Breast epithelium (tissue), 4 donors: ENCODE measurements at regions not wholly inside any gene's neighbourhood (a gene's known extent, or its start where the extent isn't known, plus 50 kb on each side); places are given as distances from the start of the nearest gene placed in this dataset.

Experiments used
- DNase-seq, 2 donors: peaks; one replicate each; pipeline ENCODE4 v3.0.0-alpha.2; 2019; ENCODE audit warnings: low spot score in 2 of 2
- H3K27ac ChIP-seq, 2 donors: fragments of 200-600 bp; sonication (generic) in 1 of 2; one replicate each; pipeline ENCODE4 v1.5.1; 2016 to 2019; ENCODE audit warnings: mild to moderate bottlenecking in 1 of 2
- H3K27me3 ChIP-seq, 2 donors: fragments of 200-600 bp; sonication (generic) in 1 of 2; one replicate each; pipeline versions ENCODE4 v1.5.1 to v1.6.0; 2017 to 2019; ENCODE audit warnings: control low read depth in 1 of 2, mild to moderate bottlenecking in 1 of 2
- H3K36me3 ChIP-seq: fragments of 200-600 bp; one replicate; pipeline ENCODE4 v1.5.1; 2019
- H3K4me1 ChIP-seq, 2 donors: fragments of 200-600 bp; sonication (generic); one replicate each; pipeline ENCODE4 v1.5.1; 2016 to 2019; ENCODE audit warnings: control low read depth in 1 of 2
- H3K4me3 ChIP-seq, 3 donors: fragments of 200-600 bp; sonication (generic); 1 replicate in 2 of 3; 2 replicates in 1 of 3; pipeline ENCODE4 v1.5.1; 2016 to 2019; ENCODE audit warnings: mild to moderate bottlenecking in 3 of 3, moderate library complexity in 2 of 3
- H3K9me3 ChIP-seq, 2 donors: fragments of 200-600 bp; sonication (generic) in 1 of 2; one replicate each; pipeline ENCODE4 v1.5.1; 2016 to 2019; ENCODE audit warnings: control low read depth in 1 of 2
- POLR2A ChIP-seq: fragments of 450-650 bp; IDR thresholded peaks from one replicate; pipeline ENCODE4 v1.6.1; 2016; ENCODE audit warnings: antibody characterized with exemption, mild to moderate bottlenecking, moderate library complexity
- POLR2AphosphoS5 ChIP-seq, 3 donors: sonication (generic); formaldehyde crosslinking; IDR thresholded peaks; one replicate each; pipeline ENCODE4 v1.6.1; 2017; ENCODE audit warnings: antibody characterized with exemption in 3 of 3
- intact Hi-C: fragments of 100-400 bp; cut with DNase I; formaldehyde crosslinking; loops from one replicate; pipeline ENCODE4 v1.15.1; 2023; ENCODE audit warnings: low total_unique reads
- TF ChIP-seq, protein P1 (sequence below), 3 donors: fragments of 450-650 bp; IDR thresholded peaks; one replicate each; pipeline ENCODE4 v1.5.1; 2016 to 2017; ENCODE audit warnings: antibody characterized with exemption in 3 of 3, mild to moderate bottlenecking in 3 of 3, moderate library complexity in 3 of 3

DNA sequence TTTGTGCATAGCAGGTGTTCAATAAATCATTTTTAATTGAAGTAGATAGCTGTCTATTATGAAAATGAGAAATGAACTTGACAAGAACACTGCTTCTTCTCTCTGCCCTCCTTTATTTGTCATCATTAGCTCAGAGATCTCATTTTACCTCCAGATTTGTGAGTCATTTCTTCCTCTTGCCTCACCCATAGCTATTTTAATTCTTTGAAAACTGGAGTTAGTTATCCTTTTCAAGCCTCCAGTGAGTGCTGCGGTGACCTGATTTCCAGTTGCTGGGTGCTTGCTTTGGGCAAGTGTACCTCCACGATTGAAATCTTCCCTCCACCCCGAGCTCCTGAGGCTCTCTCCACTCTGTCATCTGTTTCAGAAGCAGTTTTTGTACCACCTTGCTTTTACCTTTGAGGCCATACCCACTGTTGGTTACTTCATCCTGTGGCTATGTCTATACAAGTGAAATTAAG lies 114.6 kb downstream of the NFKBIZ start:
- Histone ChIP-seq H3K4me1 (no peaks in the 10 kb centered on the region), H3K36me3 (no peaks in the 10 kb centered on the region), H3K27me3 (no peaks in the 10 kb centered on the region), H3K4me3 (no peak overlapping the region), H3K9me3 (no peaks in the 10 kb centered on the region), H3K27ac (no peak overlapping the region)
- TF ChIP-seq POLR2A = no peak
- TF ChIP-seq, protein P1, sequence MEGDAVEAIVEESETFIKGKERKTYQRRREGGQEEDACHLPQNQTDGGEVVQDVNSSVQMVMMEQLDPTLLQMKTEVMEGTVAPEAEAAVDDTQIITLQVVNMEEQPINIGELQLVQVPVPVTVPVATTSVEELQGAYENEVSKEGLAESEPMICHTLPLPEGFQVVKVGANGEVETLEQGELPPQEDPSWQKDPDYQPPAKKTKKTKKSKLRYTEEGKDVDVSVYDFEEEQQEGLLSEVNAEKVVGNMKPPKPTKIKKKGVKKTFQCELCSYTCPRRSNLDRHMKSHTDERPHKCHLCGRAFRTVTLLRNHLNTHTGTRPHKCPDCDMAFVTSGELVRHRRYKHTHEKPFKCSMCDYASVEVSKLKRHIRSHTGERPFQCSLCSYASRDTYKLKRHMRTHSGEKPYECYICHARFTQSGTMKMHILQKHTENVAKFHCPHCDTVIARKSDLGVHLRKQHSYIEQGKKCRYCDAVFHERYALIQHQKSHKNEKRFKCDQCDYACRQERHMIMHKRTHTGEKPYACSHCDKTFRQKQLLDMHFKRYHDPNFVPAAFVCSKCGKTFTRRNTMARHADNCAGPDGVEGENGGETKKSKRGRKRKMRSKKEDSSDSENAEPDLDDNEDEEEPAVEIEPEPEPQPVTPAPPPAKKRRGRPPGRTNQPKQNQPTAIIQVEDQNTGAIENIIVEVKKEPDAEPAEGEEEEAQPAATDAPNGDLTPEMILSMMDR (IDR thresholded peaks at IDR 0.05) = no peak
- no peak for TF ChIP-seq POLR2AphosphoS5 (IDR thresholded peaks at IDR 0.05)
- intact Hi-C loops = no loop called here
- no peak for DNase-seq

- no peaks in the 10 kb centered on the region for H3K9me3 ChIP-seq
- no peak for TF ChIP-seq POLR2AphosphoS5 (IDR thresholded peaks at IDR 0.05)
- TF ChIP-seq POLR2A = no peak
- TF ChIP-seq, protein P1 (IDR thresholded peaks at IDR 0.05) = no peak
- H3K36me3 ChIP-seq = no peaks in the 10 kb centered on the region
- no peaks in the 10 kb centered on the region for H3K27me3 ChIP-seq
- DNase-seq = no peak
- intact Hi-C loops = no loop called here
- H3K27ac ChIP-seq = no peak overlapping the region
- H3K4me3 ChIP-seq = no peak overlapping the region
- H3K4me1 ChIP-seq = no peaks in the 10 kb centered on the region
Observed at GRCh38 chr3:101964861-101965260, 115.5 kb downstream of the NFKBIZ start.

GRCh38 chr3:101966226-101966625 lies 116.9 kb downstream of the NFKBIZ start:
- no peak overlapping the region for H3K4me3 ChIP-seq
- no peaks in the 10 kb centered on the region for H3K9me3 ChIP-seq
- no peaks in the 10 kb centered on the region for H3K36me3 ChIP-seq
- no peak for DNase-seq
- H3K27me3 ChIP-seq = no peaks in the 10 kb centered on the region
- intact Hi-C loops = no loop called here
- no peaks in the 10 kb centered on the region for H3K4me1 ChIP-seq
- TF ChIP-seq, protein P1 (IDR thresholded peaks at IDR 0.05) = no peak
- TF ChIP-seq POLR2A (no peak), POLR2AphosphoS5 (IDR thresholded peaks at IDR 0.05) (no peak)
- H3K27ac ChIP-seq = no peak overlapping the region

DNA sequence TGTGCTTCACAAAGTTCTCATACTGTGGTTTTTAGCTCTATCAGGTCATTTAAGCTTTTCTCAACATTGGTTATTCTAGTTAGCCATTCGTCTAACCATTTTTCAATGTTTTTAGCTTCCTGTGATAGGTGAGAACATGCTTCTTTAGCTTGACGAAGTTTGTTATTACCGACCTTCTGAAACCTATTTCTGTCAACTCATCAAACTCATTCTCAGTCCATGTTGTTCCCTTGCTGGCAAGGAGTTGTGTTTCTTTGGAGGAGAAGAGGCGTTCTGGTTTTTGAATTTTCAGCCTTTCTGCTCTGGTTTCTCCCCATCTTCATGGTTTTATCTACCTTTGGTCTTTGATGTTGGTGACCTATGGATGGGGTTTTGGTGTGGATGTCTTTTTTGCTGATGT lies 120.9 kb downstream of the NFKBIZ start:
- no peaks in the 10 kb centered on the region for H3K9me3 ChIP-seq
- H3K4me1 ChIP-seq = no peaks in the 10 kb centered on the region
- no peaks in the 10 kb centered on the region for H3K27me3 ChIP-seq
- intact Hi-C loops = no loop called here
- TF ChIP-seq, protein P1 (IDR thresholded peaks at IDR 0.05) = no peak
- no peak for TF ChIP-seq POLR2AphosphoS5 (IDR thresholded peaks at IDR 0.05)
- no peak for TF ChIP-seq POLR2A
- no peak overlapping the region for H3K27ac ChIP-seq
- H3K4me3 ChIP-seq = no peak overlapping the region
- no peak for DNase-seq
- no peaks in the 10 kb centered on the region for H3K36me3 ChIP-seq

DNA sequence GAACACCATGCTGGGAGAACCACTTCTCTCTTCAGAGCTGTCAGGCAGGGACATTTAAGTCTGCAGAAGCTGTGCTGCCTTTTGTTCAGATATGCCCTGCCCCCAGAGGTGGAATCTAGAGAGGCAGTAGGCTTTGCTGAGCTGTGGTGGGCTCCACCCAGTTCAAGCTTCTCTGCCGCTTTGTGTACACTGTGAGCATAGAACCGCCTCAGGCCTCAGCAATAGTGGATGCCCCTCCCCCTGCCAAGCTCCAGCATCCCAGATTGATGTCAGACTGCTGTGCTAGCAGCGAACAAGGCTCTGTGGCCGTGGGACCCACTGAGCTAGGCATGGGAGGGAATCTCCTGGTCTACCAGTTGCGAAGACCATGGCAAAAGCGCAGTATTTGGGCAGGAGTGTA lies 121.6 kb downstream of the NFKBIZ start:
- Histone ChIP-seq H3K4me1 (no peaks in the 10 kb centered on the region), H3K36me3 (no peaks in the 10 kb centered on the region), H3K27me3 (no peaks in the 10 kb centered on the region), H3K4me3 (no peak overlapping the region), H3K27ac (no peak overlapping the region), H3K9me3 (no peaks in the 10 kb centered on the region)
- intact Hi-C loops = no loop called here
- TF ChIP-seq POLR2A = no peak
- TF ChIP-seq, protein P1 (IDR thresholded peaks at IDR 0.05) = no peak
- no peak for TF ChIP-seq POLR2AphosphoS5 (IDR thresholded peaks at IDR 0.05)
- DNase-seq = no peak
